Gastrocnemius medialis (tissue), 4 donors: ENCODE measurements at regions not wholly inside any gene's neighbourhood (a gene's known extent, or its start where the extent isn't known, plus 50 kb on each side); places are given as distances from the start of the nearest gene placed in this dataset.

Experiments
- ATAC-seq, 2 donors: fragments of 150-250 bp; one replicate each; pipeline ENCODE4 v1.9.1; 2016
- DNase-seq, 2 donors: peaks; one replicate each; pipeline ENCODE4 v3.0.0-alpha.2; 2019
- H3K27ac ChIP-seq, 4 donors: fragments of 200-600 bp; sonication (generic); 1 replicate in 1 of 4; 2 replicates in 3 of 4; pipeline ENCODE4 v1.5.1; 2016 to 2018; ENCODE audit warnings: mild to moderate bottlenecking in 2 of 4, moderate library complexity in 1 of 4
- H3K27me3 ChIP-seq, 3 donors: fragments of 200-600 bp; sonication (generic) in 2 of 3; 1 replicate in 1 of 3; 2 replicates in 2 of 3; pipeline versions ENCODE4 v1.5.1 to v1.6.0; 2016 to 2019; ENCODE audit warnings: mild to moderate bottlenecking in 1 of 3, moderate library complexity in 1 of 3
- H3K36me3 ChIP-seq, 2 donors: fragments of 200-600 bp; sonication (generic) in 1 of 2; one replicate each; pipeline ENCODE4 v1.5.1; 2017 to 2018
- H3K4me1 ChIP-seq, 2 donors: fragments of 200-600 bp; sonication (generic) in 1 of 2; one replicate each; pipeline ENCODE4 v1.5.1; 2016 to 2017; ENCODE audit warnings: mild to moderate bottlenecking in 2 of 2
- H3K4me3 ChIP-seq, 4 donors: fragments of 200-600 bp; sonication (generic) in 3 of 4; 1 replicate in 1 of 4; 2 replicates in 3 of 4; pipeline ENCODE4 v1.5.1; 2016 to 2019; ENCODE audit warnings: mild to moderate bottlenecking in 2 of 4
- H3K9me3 ChIP-seq, 3 donors: fragments of 200-600 bp; sonication (generic) in 2 of 3; 1 replicate in 1 of 3; 2 replicates in 2 of 3; pipeline ENCODE4 v1.5.1; 2016 to 2019
- POLR2A ChIP-seq, 2 donors: fragments of 450-650 bp; IDR thresholded peaks; one replicate each; pipeline ENCODE4 v1.6.1; 2017; ENCODE audit warnings: antibody characterized with exemption in 2 of 2, mild to moderate bottlenecking in 2 of 2, moderate library complexity in 2 of 2
- in situ Hi-C, 4 donors: fragments of 200-750 bp; cut with MboI; loops; one replicate each; pipeline versions ENCODE4 v1.15.0 to v1.8.0; 2017; ENCODE audit warnings: low sequenced_read_pairs in 4 of 4
- intact Hi-C: fragments of 100-400 bp; cut with DNase I; formaldehyde crosslinking; loops from one replicate; pipeline ENCODE4 v1.15.1; 2023; ENCODE audit warnings: low total_unique reads
- TF ChIP-seq, protein P1 (sequence below), 5 experiments: fragments of 450-650 bp in 3 of 5; fragments of 200-600 bp in 2 of 5; sonication (generic) in 2 of 5; IDR thresholded peaks in 4 of 5; conservative IDR thresholded peaks in 1 of 5; 1 replicate in 4 of 5; 2 replicates in 1 of 5; pipeline ENCODE4 v1.5.1; 2016 to 2019; ENCODE audit warnings: antibody characterized with exemption in 5 of 5, mild to moderate bottlenecking in 3 of 5, moderate library complexity in 3 of 5

DNA sequence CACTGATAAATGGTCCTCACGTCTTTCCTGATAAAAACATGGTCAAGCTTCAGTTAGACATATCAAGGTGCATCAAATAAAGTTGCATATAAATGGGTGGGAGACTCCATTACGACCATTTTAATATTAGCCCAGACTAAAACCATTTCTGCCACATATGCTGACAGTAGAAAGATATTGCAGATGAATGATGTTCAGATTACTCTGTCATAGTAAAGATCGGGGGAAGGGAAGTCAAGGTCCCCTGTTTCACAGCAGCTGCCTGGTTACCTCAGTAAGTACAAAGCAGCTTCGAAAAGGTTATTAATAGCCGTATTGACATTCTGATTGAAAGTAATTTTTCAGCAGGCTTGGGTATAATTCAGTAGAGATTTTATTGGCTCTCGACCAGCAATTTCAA, 927.7 kb upstream of the CDH2 start:
- DNase-seq = no peak
- Histone ChIP-seq H3K27ac (no peak overlapping the region), H3K9me3 (no peaks in the 10 kb centered on the region), H3K36me3 (no peaks in the 10 kb centered on the region), H3K27me3 (no peaks in the 10 kb centered on the region), H3K4me1 (no peaks in the 10 kb centered on the region), H3K4me3 (no peak overlapping the region)
- TF ChIP-seq POLR2A (IDR thresholded peaks at IDR 0.05) = no peak
- TF ChIP-seq, protein P1, sequence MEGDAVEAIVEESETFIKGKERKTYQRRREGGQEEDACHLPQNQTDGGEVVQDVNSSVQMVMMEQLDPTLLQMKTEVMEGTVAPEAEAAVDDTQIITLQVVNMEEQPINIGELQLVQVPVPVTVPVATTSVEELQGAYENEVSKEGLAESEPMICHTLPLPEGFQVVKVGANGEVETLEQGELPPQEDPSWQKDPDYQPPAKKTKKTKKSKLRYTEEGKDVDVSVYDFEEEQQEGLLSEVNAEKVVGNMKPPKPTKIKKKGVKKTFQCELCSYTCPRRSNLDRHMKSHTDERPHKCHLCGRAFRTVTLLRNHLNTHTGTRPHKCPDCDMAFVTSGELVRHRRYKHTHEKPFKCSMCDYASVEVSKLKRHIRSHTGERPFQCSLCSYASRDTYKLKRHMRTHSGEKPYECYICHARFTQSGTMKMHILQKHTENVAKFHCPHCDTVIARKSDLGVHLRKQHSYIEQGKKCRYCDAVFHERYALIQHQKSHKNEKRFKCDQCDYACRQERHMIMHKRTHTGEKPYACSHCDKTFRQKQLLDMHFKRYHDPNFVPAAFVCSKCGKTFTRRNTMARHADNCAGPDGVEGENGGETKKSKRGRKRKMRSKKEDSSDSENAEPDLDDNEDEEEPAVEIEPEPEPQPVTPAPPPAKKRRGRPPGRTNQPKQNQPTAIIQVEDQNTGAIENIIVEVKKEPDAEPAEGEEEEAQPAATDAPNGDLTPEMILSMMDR (IDR thresholded peaks at IDR 0.05 in 4 of 5, conservative IDR thresholded peaks at IDR 0.05 in 1 of 5) = no peak
- intact Hi-C loops = no loop called here
- ATAC-seq = no peak
- in situ Hi-C loops = no loop called here

DNA sequence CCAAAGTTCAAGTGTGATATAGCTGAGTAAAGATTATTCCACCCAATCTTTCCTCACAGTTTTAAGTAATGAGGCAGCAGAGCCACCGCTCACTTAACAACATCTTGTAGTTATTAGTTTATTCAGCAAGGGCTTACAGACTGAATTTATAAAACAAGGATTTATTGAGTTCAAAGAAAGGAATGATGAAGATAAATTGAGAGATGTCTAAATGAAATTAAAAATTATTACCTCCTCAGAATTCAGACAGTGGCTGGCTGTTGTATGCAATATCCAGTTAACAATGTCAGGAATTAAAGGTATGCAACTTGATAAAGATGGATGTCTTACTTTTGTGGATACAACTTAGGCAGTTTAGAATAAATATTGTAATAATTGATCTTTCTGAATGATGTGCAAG, 927.3 kb upstream of the CDH2 start:
- Histone ChIP-seq H3K36me3 (no peaks in the 10 kb centered on the region), H3K4me3 (no peak overlapping the region), H3K27ac (no peak overlapping the region), H3K9me3 (no peaks in the 10 kb centered on the region), H3K4me1 (no peaks in the 10 kb centered on the region), H3K27me3 (no peaks in the 10 kb centered on the region)
- no peak for TF ChIP-seq POLR2A (IDR thresholded peaks at IDR 0.05)
- TF ChIP-seq, protein P1 (IDR thresholded peaks at IDR 0.05 in 4 of 5, conservative IDR thresholded peaks at IDR 0.05 in 1 of 5) = no peak
- no peak for ATAC-seq
- DNase-seq = no peak
- in situ Hi-C loops = no loop called here
- intact Hi-C loops = no loop called here

DNA sequence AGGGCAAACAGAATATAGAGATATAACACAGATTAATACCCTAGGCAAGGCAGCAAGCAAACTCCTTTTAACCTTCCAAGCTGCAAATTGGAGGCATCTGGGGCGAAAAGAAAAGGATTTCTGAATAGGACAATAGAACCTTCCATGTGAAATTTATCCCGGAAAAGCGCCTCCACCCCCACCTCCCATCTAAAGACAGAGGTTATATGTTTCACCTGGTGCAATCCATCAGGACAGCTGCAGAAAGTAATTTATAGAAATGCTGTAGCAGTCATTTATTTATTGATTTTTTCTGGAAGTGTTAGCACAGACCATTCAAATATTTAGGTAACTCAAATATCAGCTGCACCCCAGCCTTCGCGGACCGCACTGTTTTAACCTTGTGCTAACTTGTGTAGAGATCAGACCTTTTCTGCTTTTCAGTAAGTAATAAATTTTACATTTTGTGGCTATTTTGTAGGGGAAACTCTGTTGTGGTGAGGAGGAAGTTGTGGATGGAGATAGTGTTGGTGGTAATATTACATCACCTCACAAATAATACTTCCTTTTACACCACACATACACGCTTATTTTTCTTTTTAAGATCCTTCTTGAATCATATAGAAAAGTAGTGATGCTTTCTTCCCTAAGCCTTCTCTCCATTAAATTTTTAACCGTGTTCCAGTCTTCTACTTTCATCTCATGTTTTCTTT, 919.3 kb upstream of the CDH2 start:
- Histone ChIP-seq H3K4me3 (no peak overlapping the region), H3K27ac (no peak overlapping the region), H3K27me3 (no peaks in the 10 kb centered on the region), H3K4me1 (no peaks in the 10 kb centered on the region), H3K36me3 (no peaks in the 10 kb centered on the region), H3K9me3 (no peaks in the 10 kb centered on the region)
- in situ Hi-C loops = no loop called here
- intact Hi-C loops = no loop called here
- TF ChIP-seq, protein P1 (IDR thresholded peaks at IDR 0.05 in 4 of 5, conservative IDR thresholded peaks at IDR 0.05 in 1 of 5) = no peak
- no peak for TF ChIP-seq POLR2A (IDR thresholded peaks at IDR 0.05)
- ATAC-seq (no peak), DNase-seq (no peak)

DNA sequence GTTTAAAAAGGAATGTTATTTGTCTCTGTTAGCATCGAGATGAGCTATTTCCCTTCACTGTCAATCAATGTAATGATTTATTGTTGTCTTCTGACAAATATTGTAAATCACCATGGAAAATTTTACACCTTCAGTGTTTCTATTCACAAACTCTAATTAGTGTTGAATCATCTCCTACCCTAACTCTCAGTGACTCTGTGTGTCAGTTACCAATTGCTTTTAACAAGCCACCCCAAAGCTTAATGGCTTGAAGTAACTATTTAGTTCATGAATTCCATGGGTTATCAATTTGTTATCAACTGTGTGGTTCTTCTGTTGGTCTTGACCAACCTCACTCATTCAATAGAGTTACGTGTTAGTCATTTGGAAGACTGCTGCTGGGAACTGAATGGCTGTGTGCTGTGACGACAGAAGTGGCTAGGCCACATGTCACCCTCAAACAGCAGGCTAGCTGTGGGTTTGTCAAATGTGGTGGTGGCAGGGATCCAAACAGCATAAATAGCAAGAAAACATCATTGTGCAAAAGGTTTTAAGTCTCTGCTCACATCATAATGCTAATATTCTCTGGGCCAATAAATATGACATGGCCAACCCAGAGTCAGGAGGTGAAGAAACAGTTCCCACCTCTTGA, 910.8 kb upstream of the CDH2 start:
- H3K27me3 ChIP-seq = no peaks in the 10 kb centered on the region
- no peaks in the 10 kb centered on the region for H3K4me1 ChIP-seq
- DNase-seq (no peak), ATAC-seq (no peak)
- no peak for TF ChIP-seq POLR2A (IDR thresholded peaks at IDR 0.05)
- TF ChIP-seq, protein P1 (IDR thresholded peaks at IDR 0.05 in 4 of 5, conservative IDR thresholded peaks at IDR 0.05 in 1 of 5) = no peak
- no peak overlapping the region for H3K27ac ChIP-seq
- in situ Hi-C loops (no loop called here), intact Hi-C loops (no loop called here)
- H3K9me3 ChIP-seq = no peaks in the 10 kb centered on the region
- H3K4me3 ChIP-seq = no peak overlapping the region
- no peaks in the 10 kb centered on the region for H3K36me3 ChIP-seq
